Gastroesophageal sphincter (tissue), 4 donors: ENCODE measurements at regions not wholly inside any gene's neighbourhood (a gene's known extent, or its start where the extent isn't known, plus 50 kb on each side); places are given as distances from the start of the nearest gene placed in this dataset.

Experiments
- ATAC-seq: fragments of 150-250 bp; one replicate; pipeline ENCODE4 v1.9.1; 2016; ENCODE audit warnings: mild to moderate bottlenecking, moderate library complexity
- H3K27ac ChIP-seq, 4 donors: fragments of 200-600 bp; sonication (generic) in 3 of 4; 1 replicate in 3 of 4; 2 replicates in 1 of 4; pipeline ENCODE4 v1.5.1; 2016 to 2019
- H3K27me3 ChIP-seq: fragments of 200-600 bp; sonication (generic); one replicate; pipeline ENCODE4 v1.5.1; 2019
- H3K36me3 ChIP-seq, 2 donors: fragments of 200-600 bp; sonication (generic); one replicate each; pipeline ENCODE4 v1.5.1; 2019; ENCODE audit warnings: control low read depth in 1 of 2
- H3K4me1 ChIP-seq, 3 donors: fragments of 200-600 bp; sonication (generic); 1 replicate in 2 of 3; 2 replicates in 1 of 3; pipeline ENCODE4 v1.5.1; 2016 to 2019; ENCODE audit warnings: control low read depth in 2 of 3
- H3K4me3 ChIP-seq, 2 donors: fragments of 200-600 bp; sonication (generic); one replicate each; pipeline ENCODE4 v1.5.1; 2019; ENCODE audit warnings: mild to moderate bottlenecking in 1 of 2, moderate library complexity in 1 of 2
- H3K9me3 ChIP-seq, 3 donors: fragments of 200-600 bp; sonication (generic); one replicate each; pipeline ENCODE4 v1.5.1; 2017 to 2019; ENCODE audit warnings: control low read depth in 2 of 3
- EP300 ChIP-seq: sonication (generic); formaldehyde crosslinking; IDR thresholded peaks from one replicate; pipeline ENCODE4 v1.6.1; 2017; ENCODE audit warnings: antibody characterized with exemption, mild to moderate bottlenecking
- POLR2A ChIP-seq, 2 donors: fragments of 450-650 bp; IDR thresholded peaks; one replicate each; pipeline ENCODE4 v1.6.1; 2017; ENCODE audit warnings: antibody characterized with exemption in 2 of 2, mild to moderate bottlenecking in 2 of 2, moderate library complexity in 1 of 2
- POLR2AphosphoS5 ChIP-seq: sonication (generic); formaldehyde crosslinking; IDR thresholded peaks from one replicate; pipeline ENCODE4 v1.6.1; 2017; ENCODE audit warnings: antibody characterized with exemption
- WGBS, 2 donors: methylation state at CpG; one replicate each; pipeline ENCODE4 v1.1.5; 2018; ENCODE audit warnings: low coverage in 1 of 2; 5-methylcytosine and 5-hydroxymethylcytosine counted together
- TF ChIP-seq, protein P1 (sequence below), 4 experiments: fragments of 200-600 bp in 2 of 4; fragments of 450-650 bp in 2 of 4; sonication (generic) in 1 of 4; IDR thresholded peaks; one replicate each; pipeline ENCODE4 v1.5.1; 2017 to 2019; ENCODE audit warnings: antibody characterized with exemption in 4 of 4, mild to moderate bottlenecking in 2 of 4, moderate library complexity in 2 of 4

GRCh38 chr1:193417403-193417802 lies 231.0 kb upstream of the B3GALT2 start:
- no peaks in the 10 kb centered on the region for H3K27me3 ChIP-seq
- peaks cover 0 to 11% (median 0%) of the 10 kb centered on the region in 3 donors for H3K4me1 ChIP-seq
- TF ChIP-seq, protein P1, sequence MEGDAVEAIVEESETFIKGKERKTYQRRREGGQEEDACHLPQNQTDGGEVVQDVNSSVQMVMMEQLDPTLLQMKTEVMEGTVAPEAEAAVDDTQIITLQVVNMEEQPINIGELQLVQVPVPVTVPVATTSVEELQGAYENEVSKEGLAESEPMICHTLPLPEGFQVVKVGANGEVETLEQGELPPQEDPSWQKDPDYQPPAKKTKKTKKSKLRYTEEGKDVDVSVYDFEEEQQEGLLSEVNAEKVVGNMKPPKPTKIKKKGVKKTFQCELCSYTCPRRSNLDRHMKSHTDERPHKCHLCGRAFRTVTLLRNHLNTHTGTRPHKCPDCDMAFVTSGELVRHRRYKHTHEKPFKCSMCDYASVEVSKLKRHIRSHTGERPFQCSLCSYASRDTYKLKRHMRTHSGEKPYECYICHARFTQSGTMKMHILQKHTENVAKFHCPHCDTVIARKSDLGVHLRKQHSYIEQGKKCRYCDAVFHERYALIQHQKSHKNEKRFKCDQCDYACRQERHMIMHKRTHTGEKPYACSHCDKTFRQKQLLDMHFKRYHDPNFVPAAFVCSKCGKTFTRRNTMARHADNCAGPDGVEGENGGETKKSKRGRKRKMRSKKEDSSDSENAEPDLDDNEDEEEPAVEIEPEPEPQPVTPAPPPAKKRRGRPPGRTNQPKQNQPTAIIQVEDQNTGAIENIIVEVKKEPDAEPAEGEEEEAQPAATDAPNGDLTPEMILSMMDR (IDR thresholded peaks at IDR 0.05) = no peak
- no peak for TF ChIP-seq POLR2AphosphoS5
- no peak for TF ChIP-seq POLR2A (IDR thresholded peaks at IDR 0.05)
- no peak for TF ChIP-seq EP300
- WGBS, 2 donors = 20 to 80% methylated on average over 1 of the region's 1 CpG
- no peaks in the 10 kb centered on the region for H3K9me3 ChIP-seq
- H3K27ac ChIP-seq = no peak overlapping the region
- no peak for ATAC-seq
- H3K36me3 ChIP-seq = no peaks in the 10 kb centered on the region
- H3K4me3 ChIP-seq = no peak overlapping the region

DNA sequence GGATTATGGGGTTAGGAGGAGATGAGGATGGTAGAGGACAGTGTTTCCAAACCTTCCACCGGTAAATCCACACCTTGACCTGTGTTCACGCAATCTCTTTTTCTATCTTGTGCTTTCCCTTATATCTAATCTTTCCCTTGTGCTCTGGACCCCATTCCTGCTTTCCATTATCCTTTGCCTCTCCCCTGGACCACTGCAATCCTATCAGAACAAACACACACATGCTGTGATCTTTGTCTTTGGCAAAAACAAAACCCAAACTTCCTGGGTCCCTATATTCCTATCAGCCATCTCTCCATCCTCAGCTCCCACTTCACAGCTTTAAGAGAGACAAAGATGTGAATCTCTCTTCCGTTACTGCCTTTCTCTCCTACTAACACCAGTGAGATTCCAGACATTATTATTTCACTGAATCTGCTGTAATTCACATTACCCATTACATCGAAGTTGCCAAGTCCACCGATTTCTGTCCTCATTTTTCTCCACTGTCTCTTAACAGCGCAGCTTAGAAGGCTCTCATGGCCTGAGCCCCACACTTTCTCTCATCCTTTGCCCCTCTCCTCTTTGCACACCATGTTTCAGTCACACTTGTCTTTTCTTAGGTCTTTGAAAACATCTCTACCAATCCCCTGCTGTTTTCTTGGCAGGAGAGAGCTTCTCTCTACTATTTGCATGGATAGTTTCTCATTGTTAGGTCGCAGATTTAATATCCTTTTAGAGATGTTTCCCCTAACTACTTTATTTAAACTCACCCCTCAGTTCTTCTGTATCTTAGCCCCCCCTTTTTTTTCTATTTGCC lies 230.0 kb upstream of the B3GALT2 start:
- Histone ChIP-seq H3K4me1 (peaks cover 0 to 11% (median 0%) of the 10 kb centered on the region in 3 donors), H3K4me3 (no peak overlapping the region), H3K27me3 (no peaks in the 10 kb centered on the region), H3K9me3 (no peaks in the 10 kb centered on the region), H3K27ac (no peak overlapping the region), H3K36me3 (no peaks in the 10 kb centered on the region)
- WGBS, 2 donors = 97 to 100% methylated on average over 6 to 7 of the region's 7 CpGs
- TF ChIP-seq POLR2AphosphoS5 (no peak), EP300 (no peak), POLR2A (IDR thresholded peaks at IDR 0.05) (no peak)
- TF ChIP-seq, protein P1 (IDR thresholded peaks at IDR 0.05) = no peak
- ATAC-seq = no peak

GRCh38 chr1:193415256-193415655 lies 228.8 kb upstream of the B3GALT2 start:
- no peaks in the 10 kb centered on the region for H3K36me3 ChIP-seq
- H3K4me1 ChIP-seq = peaks cover 0 to 11% (median 0%) of the 10 kb centered on the region in 3 donors
- no peak overlapping the region for H3K27ac ChIP-seq
- 30 to 69% methylated on average over 2 to 3 of the region's 3 CpGs for WGBS, 2 donors
- H3K9me3 ChIP-seq = no peaks in the 10 kb centered on the region
- no peak for ATAC-seq
- no peaks in the 10 kb centered on the region for H3K27me3 ChIP-seq
- H3K4me3 ChIP-seq = no peak overlapping the region
- TF ChIP-seq POLR2A (IDR thresholded peaks at IDR 0.05) (no peak), POLR2AphosphoS5 (no peak), EP300 (no peak)
- TF ChIP-seq, protein P1 (IDR thresholded peaks at IDR 0.05) = no peak

- 96 to 100% methylated on average over 3 of the region's 3 CpGs for WGBS, 2 donors
- H3K4me3 ChIP-seq = no peak overlapping the region
- no peak for ATAC-seq
- TF ChIP-seq POLR2AphosphoS5 = no peak
- no peak for TF ChIP-seq POLR2A (IDR thresholded peaks at IDR 0.05)
- TF ChIP-seq, protein P1 (IDR thresholded peaks at IDR 0.05) = no peak
- TF ChIP-seq EP300 = no peak
- H3K27ac ChIP-seq = no peak overlapping the region
- no peaks in the 10 kb centered on the region for H3K9me3 ChIP-seq
- H3K4me1 ChIP-seq = peaks cover 0 to 23% (median 0%) of the 10 kb centered on the region in 3 donors
- no peaks in the 10 kb centered on the region for H3K27me3 ChIP-seq
- no peaks in the 10 kb centered on the region for H3K36me3 ChIP-seq
These were observed 227.0 kb upstream of the B3GALT2 start for GRCh38 chr1:193413376-193413775.

DNA sequence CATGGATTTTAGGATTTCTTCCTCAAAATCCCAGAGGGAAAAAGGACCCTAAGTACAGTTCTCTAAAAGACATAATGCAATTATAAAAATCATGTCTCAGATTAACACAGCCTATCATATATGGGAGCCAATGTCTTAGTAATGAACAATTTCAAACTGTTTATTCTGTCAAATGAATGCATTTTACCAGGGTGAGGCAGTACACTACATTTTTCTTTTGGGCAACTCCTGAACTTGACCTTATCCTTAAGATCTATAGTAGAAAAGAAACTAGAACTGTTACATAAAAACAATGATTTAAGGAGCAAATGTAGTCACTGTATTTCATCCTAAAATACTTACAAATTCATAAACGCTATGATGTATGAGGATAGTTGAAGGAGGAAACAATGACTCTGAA lies 226.3 kb upstream of the B3GALT2 start:
- H3K36me3 ChIP-seq = no peaks in the 10 kb centered on the region
- peaks cover 0 to 24% (median 0%) of the 10 kb centered on the region in 3 donors for H3K4me1 ChIP-seq
- H3K9me3 ChIP-seq = no peaks in the 10 kb centered on the region
- TF ChIP-seq POLR2AphosphoS5 (no peak), EP300 (no peak), POLR2A (IDR thresholded peaks at IDR 0.05) (no peak)
- TF ChIP-seq, protein P1 (IDR thresholded peaks at IDR 0.05) = no peak
- no peaks in the 10 kb centered on the region for H3K27me3 ChIP-seq
- no peak overlapping the region for H3K4me3 ChIP-seq
- ATAC-seq = no peak
- WGBS, 2 donors = 88 to 100% methylated on average over 1 of the region's 1 CpG
- no peak overlapping the region for H3K27ac ChIP-seq
